GM18861 (cell line): ENCODE measurements at regions not wholly inside any gene's neighbourhood (a gene's known extent, or its start where the extent isn't known, plus 50 kb on each side); places are given as distances from the start of the nearest gene placed in this dataset.

Experiments used
- ATAC-seq: cut with Tn5 transposase; IDR thresholded peaks from one replicate; pipeline ENCODE4 v1.9.1; 2021; ENCODE audit not compliant: unreplicated experiment

GRCh38 chr2:66794070-66794469 lies 359.1 kb downstream of the MEIS1 start:
- no peak for ATAC-seq

DNA sequence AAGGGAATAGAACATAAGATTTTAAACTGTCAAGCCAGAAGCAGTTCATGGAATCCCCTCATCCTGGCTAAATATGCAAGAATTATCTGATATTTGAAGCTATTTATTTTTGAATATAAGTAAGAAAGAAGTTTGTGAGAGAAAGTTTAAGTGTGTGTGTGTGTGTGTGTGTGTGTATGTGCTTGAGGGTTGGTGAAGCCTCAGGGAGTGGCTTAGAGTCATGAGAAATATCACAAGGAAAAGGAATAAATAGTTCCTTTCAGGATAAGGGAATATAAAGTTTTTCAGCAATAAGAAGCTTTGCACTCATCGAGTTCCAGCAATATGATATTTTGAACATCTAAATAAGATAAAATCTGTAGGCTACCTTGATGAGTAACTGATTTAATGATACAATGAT lies 359.6 kb downstream of the MEIS1 start:
- ATAC-seq, result no peak

- ATAC-seq, result no peak
Observed at GRCh38 chr2:66802877-66803276, 368.0 kb downstream of the MEIS1 start.

DNA sequence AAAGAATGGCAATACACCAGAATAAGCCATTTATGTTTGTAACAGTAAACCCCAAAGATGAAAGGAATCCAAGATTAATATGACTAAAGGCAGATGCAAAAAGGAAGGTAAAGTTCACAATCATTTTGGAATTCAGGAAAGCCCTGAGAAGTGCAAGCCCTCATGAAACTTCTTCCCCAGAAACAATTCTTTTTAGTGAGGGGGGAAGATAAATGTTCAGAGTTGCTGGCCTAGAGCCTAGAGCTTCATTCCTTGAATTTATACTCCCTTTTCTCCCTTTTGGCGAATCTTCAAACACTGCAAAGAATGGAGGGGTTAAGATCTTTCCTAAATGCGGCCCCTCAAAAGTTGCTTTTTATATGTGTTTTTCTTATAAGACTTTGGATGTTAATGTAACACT lies 368.8 kb downstream of the MEIS1 start:
- ATAC-seq, result no peak

DNA sequence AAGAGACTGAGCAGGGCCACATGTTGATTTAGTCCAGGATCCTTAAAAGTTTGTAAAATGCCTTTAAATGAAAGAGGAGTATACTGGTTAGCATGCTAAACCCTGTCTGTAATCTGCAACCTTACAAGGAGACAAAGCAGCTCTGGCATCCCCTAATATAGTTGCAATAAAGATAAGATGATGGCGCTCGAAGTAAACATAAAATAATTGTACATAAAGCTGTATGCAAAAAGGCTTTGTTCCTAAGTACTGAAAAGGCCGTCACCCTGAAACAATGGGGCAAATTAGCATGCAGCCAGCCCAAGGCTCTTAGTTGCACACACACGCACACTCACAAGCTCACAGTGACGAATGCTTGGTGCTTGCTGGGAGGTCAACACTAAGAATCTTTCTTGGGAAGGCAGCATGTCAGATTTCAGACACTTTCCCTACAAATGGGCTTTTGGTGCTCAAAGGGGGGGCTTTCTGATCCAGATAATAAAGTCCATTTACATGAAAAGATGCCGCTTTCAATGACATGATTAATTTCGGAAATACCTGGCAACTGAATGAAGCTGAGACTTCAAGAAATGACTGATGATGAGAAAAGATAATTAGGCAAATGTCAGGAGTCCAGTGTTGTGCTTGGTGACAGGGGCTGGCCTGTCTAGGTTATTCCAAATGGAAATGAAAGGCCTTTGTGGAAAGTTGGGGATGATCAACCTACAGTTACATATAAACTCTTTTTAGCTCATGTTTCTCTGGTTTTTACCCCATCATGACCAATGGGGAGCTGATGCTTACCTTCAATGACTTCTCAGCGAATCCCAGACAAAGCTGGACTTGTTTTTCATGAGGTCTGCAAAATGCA lies 370.3 kb downstream of the MEIS1 start:
- no peak for ATAC-seq

- ATAC-seq, result no peak
Observed at GRCh38 chr2:66805968-66806367, 371.0 kb downstream of the MEIS1 start.

DNA sequence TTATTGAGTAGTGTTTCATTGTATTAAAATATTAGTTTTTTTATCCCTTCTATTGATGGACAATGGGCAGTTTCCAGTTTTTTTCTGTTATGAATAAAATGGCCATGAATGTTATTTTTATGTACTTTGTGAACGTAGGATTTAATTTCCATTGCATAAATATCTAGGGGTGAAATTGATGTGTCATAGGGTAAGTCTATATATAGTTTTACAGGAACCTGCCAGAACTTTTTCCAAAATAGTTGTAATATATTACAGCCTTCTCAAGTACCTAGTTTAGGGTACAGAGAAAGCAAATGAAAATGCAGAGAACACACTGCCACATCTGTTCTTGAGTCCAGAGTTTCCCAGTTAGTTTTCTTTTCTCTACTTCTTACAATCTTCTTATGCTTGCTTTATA lies 378.6 kb downstream of the MEIS1 start:
- no peak for ATAC-seq

DNA sequence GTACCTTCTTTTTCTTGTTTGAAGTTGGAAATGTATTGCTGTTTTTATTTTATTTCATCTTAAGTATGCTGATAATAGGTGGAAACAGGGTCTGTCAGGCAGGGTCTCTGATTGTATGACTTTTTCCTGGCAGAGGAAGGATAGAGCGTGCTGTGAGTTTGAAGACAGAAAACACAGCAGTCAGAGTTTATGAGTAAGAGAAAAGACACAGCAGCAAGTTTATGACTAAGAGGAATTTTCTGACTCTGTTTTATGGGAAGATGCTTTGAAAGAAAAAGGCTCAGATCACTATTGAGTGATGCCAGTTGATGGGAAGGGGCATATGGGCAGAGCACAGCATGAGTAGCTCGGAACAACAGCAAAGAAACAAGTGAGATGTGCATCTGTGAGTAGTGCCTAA lies 379.1 kb downstream of the MEIS1 start:
- ATAC-seq, result no peak

- ATAC-seq, result no peak
Observed at GRCh38 chr2:66814916-66815315, 380.0 kb downstream of the MEIS1 start.

- no peak for ATAC-seq
Observed at GRCh38 chr2:66815886-66816285, 381.0 kb downstream of the MEIS1 start.

DNA sequence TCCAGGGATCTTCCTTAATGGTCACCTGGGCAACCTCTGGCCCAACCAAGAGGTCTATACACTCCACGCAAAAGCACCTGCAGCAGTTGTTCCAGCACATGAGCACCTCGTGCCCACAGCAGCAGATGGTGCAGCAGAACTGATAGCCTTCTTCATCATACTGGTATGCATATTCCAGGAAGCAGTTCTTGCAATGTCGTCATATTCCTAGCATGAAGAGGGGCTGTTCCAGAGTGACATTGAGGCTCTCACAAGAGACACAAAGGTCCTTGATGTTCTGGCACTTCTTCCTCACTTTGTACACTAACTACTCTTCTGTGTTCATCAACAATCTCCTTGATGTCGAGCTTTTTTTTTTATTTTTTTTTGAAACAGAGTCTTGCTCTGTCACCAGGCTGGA lies 386.2 kb downstream of the MEIS1 start:
- no peak for ATAC-seq

DNA sequence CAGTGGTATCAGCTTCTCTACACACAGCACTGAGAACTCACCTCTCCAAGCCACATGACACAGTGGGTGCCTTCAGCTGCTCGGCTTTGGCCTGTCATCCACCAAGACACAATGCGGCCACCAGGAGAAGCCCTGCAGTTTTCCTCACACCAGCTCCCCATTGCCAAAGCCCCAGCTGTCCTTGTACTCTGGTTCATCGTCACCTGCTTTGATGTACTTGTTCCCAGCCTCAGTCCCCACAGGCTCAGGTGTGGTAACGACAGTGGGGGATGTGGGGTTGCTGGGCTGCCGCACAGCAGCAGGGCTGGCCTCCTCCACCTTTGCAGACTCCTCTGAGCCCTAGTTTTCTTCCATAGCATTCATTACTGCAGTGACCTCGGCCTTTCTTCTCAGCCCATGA lies 387.3 kb downstream of the MEIS1 start:
- no peak for ATAC-seq

- no peak for ATAC-seq
Observed at GRCh38 chr2:66824926-66825325, 390.0 kb downstream of the MEIS1 start.

- no peak for ATAC-seq
Observed at GRCh38 chr2:66827851-66828250, 392.9 kb downstream of the MEIS1 start.

- no peak for ATAC-seq
Observed at GRCh38 chr2:66828876-66829275, 394.0 kb downstream of the MEIS1 start.

GRCh38 chr2:66830881-66831280 lies 396.0 kb downstream of the MEIS1 start:
- no peak for ATAC-seq

- no peak for ATAC-seq
Observed at GRCh38 chr2:66832646-66833435, 397.9 kb downstream of the MEIS1 start.

GRCh38 chr2:66834859-66835258 lies 399.9 kb downstream of the MEIS1 start:
- no peak for ATAC-seq

DNA sequence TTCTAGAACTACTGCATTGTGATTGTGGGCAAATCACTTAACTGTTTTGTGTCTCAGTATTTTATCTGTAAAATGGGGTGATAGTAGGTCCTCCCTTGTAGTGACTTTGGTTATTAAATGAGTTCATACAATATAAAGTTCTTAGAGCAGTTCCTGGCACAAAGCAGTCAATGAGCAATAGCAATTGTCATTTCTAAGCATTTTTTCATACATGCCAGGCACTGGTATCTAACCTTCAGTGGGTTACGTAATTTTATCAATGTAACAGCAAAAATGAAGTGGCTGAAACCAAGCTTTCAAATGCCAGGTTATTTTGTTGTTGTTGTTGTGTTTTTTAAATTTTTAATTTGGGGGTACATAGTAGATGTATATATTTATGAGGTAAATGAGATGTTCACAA lies 401.9 kb downstream of the MEIS1 start:
- ATAC-seq, result no peak

- ATAC-seq, result no peak
Observed at GRCh38 chr2:66839551-66840320, 404.8 kb downstream of the MEIS1 start.

- no peak for ATAC-seq
Observed at GRCh38 chr2:66840321-66841002, 405.5 kb downstream of the MEIS1 start.
